ENCODE measurements at regions not wholly inside any gene's neighbourhood (a gene's known extent, or its start where the extent isn't known, plus 50 kb on each side); places are given as distances from the start of the nearest gene placed in this dataset.
A peak's percentile ranks its signal among the peaks of the same experiment; 100 is the strongest.

GRCh38 chr3:124256599-124256998, 264.7 kb upstream of the ROPN1 start:
- Histone ChIP-seq H3K4me3 (no peak overlapping the region), H3K4me1 (ENCODE audit: control insufficient read depth in 1 of 2, low read depth in 2 of 2) (peaks cover 34 to 72% of the 10 kb centered on the region in 2 donors), H3K27ac (peak overlapping the region; percentile 82 to 84), H3K36me3 (no peaks in the 10 kb centered on the region), H3K9me3 (no peaks in the 10 kb centered on the region), H3K27me3 (replicated peaks; ENCODE audit: insufficient read depth) (no peaks in the 10 kb centered on the region)
- no peak for TF ChIP-seq CTCF (IDR thresholded peaks at IDR 0.05)
- no peak for DNase-seq (ENCODE audit: low spot score)
- ATAC-seq (ENCODE audit: insufficient number of reproducible peaks, low FRiP score, low read depth): no peak

GRCh38 chr3:124257336-124257864, 265.5 kb upstream of the ROPN1 start:
- H3K4me1 ChIP-seq (ENCODE audit: control insufficient read depth in 1 of 2, low read depth in 2 of 2): peaks cover 34 to 73% of the 10 kb centered on the region in 2 donors
- no peak overlapping the region for H3K4me3 ChIP-seq
- no peaks in the 10 kb centered on the region for H3K36me3 ChIP-seq
- no peak for TF ChIP-seq CTCF (IDR thresholded peaks at IDR 0.05)
- no peaks in the 10 kb centered on the region for H3K27me3 ChIP-seq (replicated peaks; ENCODE audit: insufficient read depth)
- ATAC-seq (ENCODE audit: insufficient number of reproducible peaks, low FRiP score, low read depth) (no peak), DNase-seq (ENCODE audit: low spot score) (no peak)
- H3K9me3 ChIP-seq: no peaks in the 10 kb centered on the region
- peak overlapping the region; percentile 82 to 84 for H3K27ac ChIP-seq

GRCh38 chr3:124258057-124258500, 266.2 kb upstream of the ROPN1 start:
- DNase-seq (ENCODE audit: low spot score): no peak
- H3K36me3 ChIP-seq: no peaks in the 10 kb centered on the region
- peaks cover 35 to 73% of the 10 kb centered on the region in 2 donors for H3K4me1 ChIP-seq (ENCODE audit: control insufficient read depth in 1 of 2, low read depth in 2 of 2)
- no peaks in the 10 kb centered on the region for H3K27me3 ChIP-seq (replicated peaks; ENCODE audit: insufficient read depth)
- no peaks in the 10 kb centered on the region for H3K9me3 ChIP-seq
- H3K27ac ChIP-seq: peak overlapping the region; percentile 82 to 84
- TF ChIP-seq CTCF (IDR thresholded peaks at IDR 0.05): no peak
- ATAC-seq (ENCODE audit: insufficient number of reproducible peaks, low FRiP score, low read depth): no peak
- no peak overlapping the region for H3K4me3 ChIP-seq

GRCh38 chr3:124260206-124260915, 268.4 kb upstream of the ROPN1 start:
- TF ChIP-seq CTCF (IDR thresholded peaks at IDR 0.05): no peak
- H3K4me1 ChIP-seq (ENCODE audit: control insufficient read depth in 1 of 2, low read depth in 2 of 2): peaks cover 49 to 85% of the 10 kb centered on the region in 2 donors
- peak overlapping the region; percentile 82 to 84 for H3K27ac ChIP-seq

GRCh38 chr3:124261306-124261705, 269.4 kb upstream of the ROPN1 start:
- peaks cover 49 to 87% of the 10 kb centered on the region in 2 donors for H3K4me1 ChIP-seq (ENCODE audit: control insufficient read depth in 1 of 2, low read depth in 2 of 2)

More at GRCh38 chr3:124260206-124260915, 268.4 kb upstream of the ROPN1 start:
- peak; percentile 69 for DNase-seq (ENCODE audit: low spot score)
- H3K36me3 ChIP-seq: peaks cover 4% of the 10 kb centered on the region
- H3K4me3 ChIP-seq: no peak overlapping the region
- no peaks in the 10 kb centered on the region for H3K27me3 ChIP-seq (replicated peaks; ENCODE audit: insufficient read depth)
- ATAC-seq (ENCODE audit: insufficient number of reproducible peaks, low FRiP score, low read depth): peak; percentile 86
- H3K9me3 ChIP-seq: no peaks in the 10 kb centered on the region

More at GRCh38 chr3:124261306-124261705, 269.4 kb upstream of the ROPN1 start:
- no peak for TF ChIP-seq CTCF (IDR thresholded peaks at IDR 0.05)
- no peak for DNase-seq (ENCODE audit: low spot score)
- no peak for ATAC-seq (ENCODE audit: insufficient number of reproducible peaks, low FRiP score, low read depth)
- Histone ChIP-seq H3K36me3 (peaks cover 4% of the 10 kb centered on the region), H3K9me3 (no peaks in the 10 kb centered on the region), H3K4me3 (no peak overlapping the region), H3K27me3 (replicated peaks; ENCODE audit: insufficient read depth) (no peaks in the 10 kb centered on the region), H3K27ac (peak overlapping the region; percentile 82 to 84)
